ENCODE measurements at regions not wholly inside any gene's neighbourhood (a gene's known extent, or its start where the extent isn't known, plus 50 kb on each side); places are given as distances from the start of the nearest gene placed in this dataset.

DNA sequence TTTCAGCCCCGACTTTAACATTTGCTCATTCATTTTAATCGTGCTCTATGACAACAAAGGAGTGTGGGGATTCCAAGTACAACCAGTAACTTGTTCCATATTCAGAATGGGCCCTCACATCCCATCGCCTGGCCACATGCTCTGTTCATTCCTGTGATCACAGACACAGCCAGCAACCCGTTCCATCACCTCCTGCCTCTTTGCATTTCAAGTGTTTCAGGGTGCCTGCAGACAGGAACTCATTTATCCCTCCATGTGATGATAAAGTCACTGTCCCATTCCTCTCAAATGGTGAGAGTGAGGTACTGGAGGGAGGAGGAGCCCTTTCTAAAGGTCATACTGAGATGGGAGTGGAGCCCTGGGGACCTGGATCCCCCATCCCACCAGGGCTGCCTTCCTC lies 571.1 kb downstream of the MAT2B start:
- TF ChIP-seq, protein P1, sequence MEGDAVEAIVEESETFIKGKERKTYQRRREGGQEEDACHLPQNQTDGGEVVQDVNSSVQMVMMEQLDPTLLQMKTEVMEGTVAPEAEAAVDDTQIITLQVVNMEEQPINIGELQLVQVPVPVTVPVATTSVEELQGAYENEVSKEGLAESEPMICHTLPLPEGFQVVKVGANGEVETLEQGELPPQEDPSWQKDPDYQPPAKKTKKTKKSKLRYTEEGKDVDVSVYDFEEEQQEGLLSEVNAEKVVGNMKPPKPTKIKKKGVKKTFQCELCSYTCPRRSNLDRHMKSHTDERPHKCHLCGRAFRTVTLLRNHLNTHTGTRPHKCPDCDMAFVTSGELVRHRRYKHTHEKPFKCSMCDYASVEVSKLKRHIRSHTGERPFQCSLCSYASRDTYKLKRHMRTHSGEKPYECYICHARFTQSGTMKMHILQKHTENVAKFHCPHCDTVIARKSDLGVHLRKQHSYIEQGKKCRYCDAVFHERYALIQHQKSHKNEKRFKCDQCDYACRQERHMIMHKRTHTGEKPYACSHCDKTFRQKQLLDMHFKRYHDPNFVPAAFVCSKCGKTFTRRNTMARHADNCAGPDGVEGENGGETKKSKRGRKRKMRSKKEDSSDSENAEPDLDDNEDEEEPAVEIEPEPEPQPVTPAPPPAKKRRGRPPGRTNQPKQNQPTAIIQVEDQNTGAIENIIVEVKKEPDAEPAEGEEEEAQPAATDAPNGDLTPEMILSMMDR (IDR thresholded peaks at IDR 0.05): no peak
- no peak for TF ChIP-seq EZH2 (IDR thresholded peaks at IDR 0.05; ENCODE audit: borderline replicate concordance, insufficient read depth, low read depth, low read length, poor library complexity, severe bottlenecking)
